ENCODE measurements at regions not wholly inside any gene's neighbourhood (a gene's known extent, or its start where the extent isn't known, plus 50 kb on each side); places are given as distances from the start of the nearest gene placed in this dataset.

DNA sequence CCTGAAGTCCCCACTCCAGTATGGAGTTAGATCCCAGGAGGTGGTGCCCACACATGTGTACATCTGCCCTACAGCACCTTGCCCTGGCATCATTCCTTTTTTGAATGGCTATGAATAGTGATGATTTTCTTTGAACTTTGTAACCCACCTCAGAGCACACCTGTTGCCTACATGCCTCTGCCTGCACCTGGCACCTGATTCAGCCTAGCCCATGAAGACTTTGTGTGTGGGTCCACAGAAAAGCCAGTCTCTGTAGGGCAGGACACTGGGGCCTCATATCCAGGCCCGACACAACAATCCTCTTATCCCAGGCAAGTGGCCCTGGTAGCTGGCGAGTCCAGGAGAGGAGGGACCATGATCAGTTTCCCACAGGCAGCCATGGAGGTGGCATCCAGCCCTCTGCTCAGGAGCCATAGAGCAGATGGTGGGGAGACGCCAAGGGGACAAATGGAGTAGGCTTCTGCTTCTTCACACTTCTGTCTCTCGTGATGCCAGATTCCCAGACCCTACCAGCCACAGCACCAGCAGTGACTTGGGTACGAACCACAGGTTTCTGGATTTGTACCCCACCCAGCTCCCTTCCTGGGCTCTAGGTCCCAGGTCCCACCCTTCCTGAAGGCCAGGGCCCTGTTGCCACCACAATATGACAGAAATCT lies 230.7 kb downstream of the UACA start:
- ChIA-PET CTCF (ENCODE audit: low intra/inter-chr PET ratio) (no interaction called here), POLR2A (interaction anchor here (0.6 kb wide), 2 partner anchors 21 to 360 kb away, joined by 3 read pairs; no protein-coding TSS in a partner anchor)
- intact Hi-C loops (cut with micrococcal nuclease) (no loop called here), in situ Hi-C loops (cut with MboI) (no loop called here)
- Histone ChIP-seq H3K4me2 (ENCODE audit: insufficient read depth, low read length) (no peak overlapping the region), H3K9me3 (replicated peaks; ENCODE audit: control insufficient read depth, insufficient read depth, low read depth, low read length) (no peaks in the 10 kb centered on the region), H3K36me3 (ENCODE audit: control insufficient read depth, insufficient read depth, low read length) (no peaks in the 10 kb centered on the region), H3K27me3 (ENCODE audit: control insufficient read depth in 2 of 2, insufficient read depth in 2 of 2, low read length in 2 of 2) (peaks cover 6 to 24% of the 10 kb centered on the region in 2 experiments; a peak in 2 of 5 replicates), H3K79me2 (ENCODE audit: control insufficient read depth, insufficient read depth, low read length) (no peaks in the 10 kb centered on the region), H3K9ac (ENCODE audit: insufficient read depth in 1 of 2, low read depth in 2 of 2, low read length in 2 of 2) (no peak overlapping the region), H3K4me3 (no peak overlapping the region), H3K4me1 (replicated peaks in 1 of 2; ENCODE audit: control insufficient read depth in 2 of 2, insufficient read depth in 2 of 2, low read length in 2 of 2) (peaks cover 0 to 3% of the 10 kb centered on the region in 2 experiments; a peak in 1 of 5 replicates), H4K20me1 (replicated peaks; ENCODE audit: control insufficient read depth, insufficient read depth, low read length) (no peaks in the 10 kb centered on the region), H3K9me1 (ENCODE audit: control insufficient read depth, insufficient read depth, low read length) (no peaks in the 10 kb centered on the region), H2AFZ (ENCODE audit: low read depth, low read length) (no peak overlapping the region), H3K27ac (ENCODE audit: extremely low read depth, low read depth, low read length) (no peak overlapping the region)
- TF ChIP-seq, protein P1, sequence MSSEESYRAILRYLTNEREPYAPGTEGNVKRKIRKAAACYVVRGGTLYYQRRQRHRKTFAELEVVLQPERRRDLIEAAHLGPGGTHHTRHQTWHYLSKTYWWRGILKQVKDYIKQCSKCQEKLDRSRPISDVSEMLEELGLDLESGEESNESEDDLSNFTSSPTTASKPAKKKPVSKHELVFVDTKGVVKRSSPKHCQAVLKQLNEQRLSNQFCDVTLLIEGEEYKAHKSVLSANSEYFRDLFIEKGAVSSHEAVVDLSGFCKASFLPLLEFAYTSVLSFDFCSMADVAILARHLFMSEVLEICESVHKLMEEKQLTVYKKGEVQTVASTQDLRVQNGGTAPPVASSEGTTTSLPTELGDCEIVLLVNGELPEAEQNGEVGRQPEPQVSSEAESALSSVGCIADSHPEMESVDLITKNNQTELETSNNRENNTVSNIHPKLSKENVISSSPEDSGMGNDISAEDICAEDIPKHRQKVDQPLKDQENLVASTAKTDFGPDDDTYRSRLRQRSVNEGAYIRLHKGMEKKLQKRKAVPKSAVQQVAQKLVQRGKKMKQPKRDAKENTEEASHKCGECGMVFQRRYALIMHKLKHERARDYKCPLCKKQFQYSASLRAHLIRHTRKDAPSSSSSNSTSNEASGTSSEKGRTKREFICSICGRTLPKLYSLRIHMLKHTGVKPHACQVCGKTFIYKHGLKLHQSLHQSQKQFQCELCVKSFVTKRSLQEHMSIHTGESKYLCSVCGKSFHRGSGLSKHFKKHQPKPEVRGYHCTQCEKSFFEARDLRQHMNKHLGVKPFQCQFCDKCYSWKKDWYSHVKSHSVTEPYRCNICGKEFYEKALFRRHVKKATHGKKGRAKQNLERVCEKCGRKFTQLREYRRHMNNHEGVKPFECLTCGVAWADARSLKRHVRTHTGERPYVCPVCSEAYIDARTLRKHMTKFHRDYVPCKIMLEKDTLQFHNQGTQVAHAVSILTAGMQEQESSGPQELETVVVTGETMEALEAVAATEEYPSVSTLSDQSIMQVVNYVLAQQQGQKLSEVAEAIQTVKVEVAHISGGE (CRISPR knock-in tag; IDR thresholded peaks at IDR 0.05), result no peak
- TF ChIP-seq BHLHE40 (IDR thresholded peaks at IDR 0.05; ENCODE audit: low read length) (no peak), TCFL5 (CRISPR knock-in tag; conservative IDR thresholded peaks at IDR 0.05) (no peak), TAL1 (IDR thresholded peaks at IDR 0.05) (no peak), MBD2 (IDR thresholded peaks at IDR 0.05; ENCODE audit: borderline replicate concordance, low read depth) (no peak), ZKSCAN3 (CRISPR knock-in tag; IDR thresholded peaks at IDR 0.05) (no peak), ERF (CRISPR knock-in tag; IDR thresholded peaks at IDR 0.05) (no peak), RFX7 (CRISPR knock-in tag; IDR thresholded peaks at IDR 0.05) (no peak), HCFC1 (IDR thresholded peaks at IDR 0.05; ENCODE audit: low read depth, low read length) (no peak), NR4A1 (CRISPR knock-in tag; IDR thresholded peaks at IDR 0.05) (no peak), NR4A1 (tag; IDR thresholded peaks at IDR 0.05) (no peak)
- TF ChIP-seq, protein P2, sequence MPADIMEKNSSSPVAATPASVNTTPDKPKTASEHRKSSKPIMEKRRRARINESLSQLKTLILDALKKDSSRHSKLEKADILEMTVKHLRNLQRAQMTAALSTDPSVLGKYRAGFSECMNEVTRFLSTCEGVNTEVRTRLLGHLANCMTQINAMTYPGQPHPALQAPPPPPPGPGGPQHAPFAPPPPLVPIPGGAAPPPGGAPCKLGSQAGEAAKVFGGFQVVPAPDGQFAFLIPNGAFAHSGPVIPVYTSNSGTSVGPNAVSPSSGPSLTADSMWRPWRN (IDR thresholded peaks at IDR 0.05; ENCODE audit: low read depth), result no peak
- WGBS (ENCODE audit: insufficient coverage, low coverage, missing lambda C conversion rate), result 0% methylated on average over 5 of the region's 5 CpGs
- no TSS peak for BruUV-seq (replicated peaks)
- FAIRE-seq, result no peak
- no peak for ATAC-seq
- no peak for DNase-seq (ENCODE audit: extremely low read depth in 1 of 4, low spot score in 3 of 4)
